Adrenal gland (tissue), 9 donors: ENCODE measurements at regions not wholly inside any gene's neighbourhood (a gene's known extent, or its start where the extent isn't known, plus 50 kb on each side); places are given as distances from the start of the nearest gene placed in this dataset.
A peak's percentile ranks its signal among the peaks of the same experiment; 100 is the strongest.

ENCODE experiments used
- DNase-seq, 7 donors: peaks; one replicate each; pipeline ENCODE4 v3.0.0-alpha.2; 2019 to 2020
- H3K27ac ChIP-seq, 5 donors: fragments of 200-600 bp; sonication (generic) in 4 of 5; 1 replicate in 3 of 5; 2 replicates in 2 of 5; pipeline versions ENCODE4 v1.5.1 to v1.8.0; 2016 to 2020; ENCODE audit warnings: mild to moderate bottlenecking in 1 of 5
- H3K27me3 ChIP-seq: fragments of 200-600 bp; 2 replicates; pipeline ENCODE4 v1.8.0; 2021
- H3K36me3 ChIP-seq, 2 donors: fragments of 200-600 bp; replicated peaks in 1 of 2; 1 replicate in 1 of 2; 2 replicates in 1 of 2; pipeline versions ENCODE4 v1.5.1 to v1.8.0; 2018 to 2022
- H3K4me1 ChIP-seq, 2 donors: fragments of 200-600 bp; replicated peaks in 1 of 2; 1 replicate in 1 of 2; 2 replicates in 1 of 2; pipeline versions ENCODE4 v1.5.1 to v1.8.0; 2018 to 2021
- H3K4me3 ChIP-seq, 4 donors: fragments of 200-600 bp; sonication (generic) in 3 of 4; one replicate each; pipeline ENCODE4 v1.5.1; 2016 to 2018
- H3K9me3 ChIP-seq, 3 donors: fragments of 200-600 bp; sonication (generic) in 1 of 3; replicated peaks in 1 of 3; 1 replicate in 2 of 3; 2 replicates in 1 of 3; pipeline versions ENCODE4 v1.5.1 to v1.8.0; 2016 to 2021
- POLR2A ChIP-seq, 2 donors: fragments of 450-650 bp; IDR thresholded peaks; one replicate each; pipeline ENCODE4 v1.6.1; 2017; ENCODE audit warnings: antibody characterized with exemption in 2 of 2, mild to moderate bottlenecking in 2 of 2, moderate library complexity in 1 of 2
- WGBS, 4 donors: extraction: QIAGEN DNeasy Blood & Tissue Kit in 2 of 4; methylation state at CpG; one replicate each; pipeline versions ENCODE4 v1.1.5 to v1.1.7; 2013 to 2017; 5-methylcytosine and 5-hydroxymethylcytosine counted together
- intact Hi-C, 2 donors: fragments of 100-400 bp; cut with DNase I; formaldehyde crosslinking; loops; one replicate each; pipeline versions ENCODE4 v1.14.1 to v1.15.0; 2022 to 2023
- TF ChIP-seq, protein P1 (sequence below), 6 experiments: fragments of 450-650 bp in 4 of 6; fragments of 200-600 bp in 2 of 6; sonication (generic) in 1 of 6; IDR thresholded peaks; 1 replicate in 5 of 6; 2 replicates in 1 of 6; pipeline versions ENCODE4 v1.5.1 to v1.8.0; 2016 to 2021; ENCODE audit warnings: antibody characterized with exemption in 6 of 6, mild to moderate bottlenecking in 2 of 6, moderate library complexity in 1 of 6
- donor health status: healthy with polysubstance abuse.
- donor health status: Bipolar disorder and iron deficiency.
- donor health status: DM: yes; HTN: yes; CAD: no.
- donor health status: DM: no; HTN: no; CAD: no.
- donor health status: DM: no; HTN: no; CAD: no.

DNA sequence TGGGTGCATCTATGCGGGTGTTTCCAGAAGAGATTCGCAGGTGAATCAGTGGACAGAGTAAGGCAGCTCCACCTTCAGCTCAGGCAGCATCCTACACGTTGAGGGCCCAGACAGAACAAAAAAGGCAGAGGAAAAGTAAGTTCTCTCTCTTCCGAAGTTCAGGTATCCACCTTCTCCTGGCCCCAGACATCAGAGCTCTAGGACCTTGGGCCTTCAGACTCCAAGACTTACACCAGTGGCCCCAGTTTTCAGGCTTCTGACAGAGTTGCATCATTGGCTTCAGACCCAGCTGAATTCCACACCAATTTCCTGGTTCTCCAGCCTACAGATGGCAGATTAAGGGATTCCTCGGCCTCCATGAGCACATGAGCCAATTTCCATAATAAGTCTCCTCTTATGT, 102.2 kb upstream of the GPR26 start:
- Histone ChIP-seq H3K27ac (no peak overlapping the region), H3K4me1 (no peaks in the 10 kb centered on the region), H3K36me3 (no peaks in the 10 kb centered on the region), H3K4me3 (no peak overlapping the region), H3K9me3 (no peaks in the 10 kb centered on the region), H3K27me3 (peaks cover 10% of the 10 kb centered on the region)
- 73 to 85% (median 78%) methylated on average over 5 of the region's 5 CpGs for WGBS, 4 donors
- intact Hi-C loops = loop anchor here in 1 of 2 donors (10.0 kb wide), 1 partner anchor 179 kb away; no protein-coding TSS in a partner anchor
- DNase-seq = peak in 1 of 7 donors; percentile 24
- TF ChIP-seq, protein P1, sequence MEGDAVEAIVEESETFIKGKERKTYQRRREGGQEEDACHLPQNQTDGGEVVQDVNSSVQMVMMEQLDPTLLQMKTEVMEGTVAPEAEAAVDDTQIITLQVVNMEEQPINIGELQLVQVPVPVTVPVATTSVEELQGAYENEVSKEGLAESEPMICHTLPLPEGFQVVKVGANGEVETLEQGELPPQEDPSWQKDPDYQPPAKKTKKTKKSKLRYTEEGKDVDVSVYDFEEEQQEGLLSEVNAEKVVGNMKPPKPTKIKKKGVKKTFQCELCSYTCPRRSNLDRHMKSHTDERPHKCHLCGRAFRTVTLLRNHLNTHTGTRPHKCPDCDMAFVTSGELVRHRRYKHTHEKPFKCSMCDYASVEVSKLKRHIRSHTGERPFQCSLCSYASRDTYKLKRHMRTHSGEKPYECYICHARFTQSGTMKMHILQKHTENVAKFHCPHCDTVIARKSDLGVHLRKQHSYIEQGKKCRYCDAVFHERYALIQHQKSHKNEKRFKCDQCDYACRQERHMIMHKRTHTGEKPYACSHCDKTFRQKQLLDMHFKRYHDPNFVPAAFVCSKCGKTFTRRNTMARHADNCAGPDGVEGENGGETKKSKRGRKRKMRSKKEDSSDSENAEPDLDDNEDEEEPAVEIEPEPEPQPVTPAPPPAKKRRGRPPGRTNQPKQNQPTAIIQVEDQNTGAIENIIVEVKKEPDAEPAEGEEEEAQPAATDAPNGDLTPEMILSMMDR (IDR thresholded peaks at IDR 0.05) = no peak
- TF ChIP-seq POLR2A (IDR thresholded peaks at IDR 0.05) = no peak

DNA sequence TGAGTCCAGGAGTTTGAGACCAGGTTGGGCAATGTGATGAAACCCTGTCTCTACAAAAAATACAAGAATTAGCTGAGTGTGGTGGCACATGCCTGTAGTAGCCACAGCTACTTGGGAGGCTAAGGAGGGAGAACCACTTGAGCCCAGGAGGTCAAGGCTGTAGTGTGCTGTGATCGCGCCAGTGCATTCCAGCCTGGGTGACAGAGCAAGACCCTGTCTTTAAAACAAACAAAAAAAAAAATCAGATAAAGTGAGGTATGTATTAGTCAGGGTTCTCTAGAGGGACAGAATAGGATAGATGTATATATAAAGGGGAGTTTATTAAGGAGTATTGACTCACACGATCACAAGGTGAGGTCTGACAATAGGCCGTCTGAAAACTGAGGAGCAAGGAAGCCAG, 101.5 kb upstream of the GPR26 start:
- Histone ChIP-seq H3K4me1 (no peaks in the 10 kb centered on the region), H3K9me3 (no peaks in the 10 kb centered on the region), H3K27me3 (peaks cover 10% of the 10 kb centered on the region), H3K4me3 (no peak overlapping the region), H3K36me3 (no peaks in the 10 kb centered on the region), H3K27ac (no peak overlapping the region)
- WGBS, 4 donors = 57 to 85% (median 76%) methylated on average over 4 of the region's 4 CpGs
- DNase-seq = peak in 1 of 7 donors; percentile 4
- intact Hi-C loops = loop anchor here in 1 of 2 donors (10.0 kb wide), 1 partner anchor 180 kb away; no protein-coding TSS in a partner anchor
- no peak for TF ChIP-seq POLR2A (IDR thresholded peaks at IDR 0.05)
- TF ChIP-seq, protein P1 (IDR thresholded peaks at IDR 0.05) = no peak

DNA sequence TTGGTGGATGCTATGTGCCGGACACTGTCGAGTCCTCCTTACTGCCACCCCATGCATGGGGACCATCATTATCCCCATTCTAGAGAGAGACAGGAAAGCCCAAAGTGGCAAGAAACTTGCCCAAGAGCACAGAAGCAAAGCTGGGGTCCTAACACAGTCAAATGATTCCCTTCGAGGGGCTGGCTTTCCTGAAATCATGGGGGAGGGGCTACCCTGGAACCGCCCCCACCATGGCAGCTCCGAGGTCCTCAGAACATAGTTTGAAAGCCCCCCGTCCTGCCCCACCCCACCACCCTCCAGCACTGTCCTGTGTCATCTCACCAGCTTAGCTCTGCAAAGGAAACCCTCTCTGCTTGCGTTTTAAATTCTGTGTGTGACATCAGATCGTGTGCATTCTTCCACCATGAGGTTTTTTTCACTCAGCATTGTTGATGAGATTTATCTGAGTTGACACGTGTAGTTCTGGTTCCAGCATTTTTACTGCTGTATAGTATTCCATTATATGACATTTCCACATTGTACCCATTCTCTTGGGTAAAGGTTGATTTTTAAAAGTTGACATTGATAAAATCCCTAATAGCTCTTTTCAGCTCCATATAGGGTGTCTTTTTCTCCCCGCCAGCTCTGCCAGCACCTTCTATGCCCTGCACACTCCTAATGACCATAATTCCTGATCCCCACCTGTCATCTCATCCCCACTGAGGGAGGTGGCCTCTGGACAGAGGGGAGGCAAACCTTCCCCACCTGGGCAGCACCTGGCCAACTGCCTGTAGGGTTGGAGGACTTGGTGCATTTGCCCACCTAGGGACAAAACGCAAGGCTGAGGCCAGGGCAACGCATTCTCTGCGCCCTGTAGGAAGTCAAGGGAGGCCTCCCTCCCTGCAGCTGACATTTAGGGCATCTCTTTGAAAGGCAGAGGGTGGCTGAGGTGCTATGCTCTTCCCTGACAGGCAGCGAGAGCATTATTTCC, 100.2 kb upstream of the GPR26 start:
- 67 to 85% (median 80%) methylated on average over 14 of the region's 14 CpGs for WGBS, 4 donors
- DNase-seq = peak in 1 of 7 donors; percentile 17
- H3K4me1 ChIP-seq = no peaks in the 10 kb centered on the region
- H3K27me3 ChIP-seq = peaks cover 13% of the 10 kb centered on the region
- no peaks in the 10 kb centered on the region for H3K36me3 ChIP-seq
- no peak overlapping the region for H3K27ac ChIP-seq
- no peaks in the 10 kb centered on the region for H3K9me3 ChIP-seq
- TF ChIP-seq, protein P1 (IDR thresholded peaks at IDR 0.05) = no peak
- no peak for TF ChIP-seq POLR2A (IDR thresholded peaks at IDR 0.05)
- H3K4me3 ChIP-seq = no peak overlapping the region
- intact Hi-C loops = loop anchor here in 1 of 2 donors (10.0 kb wide), 1 partner anchor 181 kb away; no protein-coding TSS in a partner anchor

DNA sequence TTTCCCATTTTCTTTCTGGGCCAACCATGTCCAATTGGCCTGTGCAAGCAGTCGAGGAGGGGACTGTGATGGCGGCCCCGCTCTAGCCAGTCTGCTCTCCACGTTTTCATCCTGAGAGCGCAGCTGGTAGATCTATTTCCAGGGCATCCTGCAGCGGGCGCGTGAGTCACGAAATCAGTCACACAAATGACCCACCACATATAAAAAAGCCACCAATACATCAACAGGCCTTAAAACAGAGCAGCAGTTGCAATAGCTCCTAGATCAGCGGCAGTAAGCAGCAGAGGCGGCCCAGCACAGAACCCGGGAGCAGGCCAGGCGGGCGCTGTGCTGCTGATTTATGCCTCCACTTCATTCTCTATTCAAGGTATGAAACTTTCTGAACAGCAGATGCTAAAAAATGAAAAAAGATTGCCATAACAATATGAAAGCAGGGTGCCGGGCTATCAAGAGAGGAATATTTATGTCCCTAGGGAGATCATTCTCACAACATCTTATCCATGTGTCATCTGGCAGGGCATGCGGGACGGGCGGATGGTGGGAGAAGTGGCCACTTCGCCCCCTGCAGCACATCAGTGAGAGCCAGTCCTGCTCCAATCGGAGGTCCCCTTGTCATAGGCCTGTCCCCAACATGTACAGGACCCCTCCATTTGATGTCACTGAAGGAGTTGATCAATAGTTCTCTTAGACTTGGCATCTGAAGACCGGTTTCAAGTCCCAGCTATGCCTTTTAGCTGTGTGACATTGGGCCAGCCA, 98.0 kb upstream of the GPR26 start:
- H3K27me3 ChIP-seq = peaks cover 20% of the 10 kb centered on the region
- 82 to 87% (median 82%) methylated on average over 21 of the region's 21 CpGs for WGBS, 4 donors
- DNase-seq = peak in 1 of 7 donors; percentile 10

More for the DNA sequence above, 98.0 kb upstream of the GPR26 start:
- no peak overlapping the region for H3K27ac ChIP-seq
- H3K9me3 ChIP-seq = no peaks in the 10 kb centered on the region
- no peak overlapping the region for H3K4me3 ChIP-seq
- intact Hi-C loops = loop anchor here in 1 of 2 donors (10.0 kb wide), 1 partner anchor 183 kb away; no protein-coding TSS in a partner anchor
- H3K4me1 ChIP-seq = no peaks in the 10 kb centered on the region
- no peak for TF ChIP-seq POLR2A (IDR thresholded peaks at IDR 0.05)
- TF ChIP-seq, protein P1 (IDR thresholded peaks at IDR 0.05) = no peak
- H3K36me3 ChIP-seq = no peaks in the 10 kb centered on the region
